ENCODE measurements at regions not wholly inside any gene's neighbourhood (a gene's known extent, or its start where the extent isn't known, plus 50 kb on each side); places are given as distances from the start of the nearest gene placed in this dataset.

DNA sequence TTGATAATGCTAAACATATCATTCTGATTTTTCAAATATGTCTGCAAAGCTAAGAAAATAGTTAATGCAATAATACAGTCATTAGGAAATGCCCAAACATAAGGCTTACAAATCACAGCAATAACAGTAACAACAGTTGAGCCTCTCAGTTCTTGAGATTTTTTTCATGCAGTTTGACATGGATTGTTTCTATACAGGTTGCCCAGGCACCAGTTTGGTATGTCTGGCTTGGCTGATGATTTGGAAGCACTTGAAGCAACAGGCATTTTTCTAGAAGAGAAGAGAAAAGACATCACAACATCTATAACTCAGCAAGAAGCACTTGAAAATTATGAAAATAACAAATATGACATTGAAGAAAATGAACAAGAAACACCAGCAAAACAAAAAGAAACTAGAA is 78.7 kb upstream of the COL6A5 start:
- H3K4me3 ChIP-seq = no peak overlapping the region
- intact Hi-C loops (cut with DNase I, micrococcal nuclease) = no loop called here
- TF ChIP-seq, protein P1, sequence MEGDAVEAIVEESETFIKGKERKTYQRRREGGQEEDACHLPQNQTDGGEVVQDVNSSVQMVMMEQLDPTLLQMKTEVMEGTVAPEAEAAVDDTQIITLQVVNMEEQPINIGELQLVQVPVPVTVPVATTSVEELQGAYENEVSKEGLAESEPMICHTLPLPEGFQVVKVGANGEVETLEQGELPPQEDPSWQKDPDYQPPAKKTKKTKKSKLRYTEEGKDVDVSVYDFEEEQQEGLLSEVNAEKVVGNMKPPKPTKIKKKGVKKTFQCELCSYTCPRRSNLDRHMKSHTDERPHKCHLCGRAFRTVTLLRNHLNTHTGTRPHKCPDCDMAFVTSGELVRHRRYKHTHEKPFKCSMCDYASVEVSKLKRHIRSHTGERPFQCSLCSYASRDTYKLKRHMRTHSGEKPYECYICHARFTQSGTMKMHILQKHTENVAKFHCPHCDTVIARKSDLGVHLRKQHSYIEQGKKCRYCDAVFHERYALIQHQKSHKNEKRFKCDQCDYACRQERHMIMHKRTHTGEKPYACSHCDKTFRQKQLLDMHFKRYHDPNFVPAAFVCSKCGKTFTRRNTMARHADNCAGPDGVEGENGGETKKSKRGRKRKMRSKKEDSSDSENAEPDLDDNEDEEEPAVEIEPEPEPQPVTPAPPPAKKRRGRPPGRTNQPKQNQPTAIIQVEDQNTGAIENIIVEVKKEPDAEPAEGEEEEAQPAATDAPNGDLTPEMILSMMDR (IDR thresholded peaks at IDR 0.05) = no peak
- DNase-seq (no peak), ATAC-seq (no peak)
- H3K9me3 ChIP-seq = no peaks in the 10 kb centered on the region
- H3K4me1 ChIP-seq (ENCODE audit: low read depth) = no peaks in the 10 kb centered on the region
- no peaks in the 10 kb centered on the region for H3K36me3 ChIP-seq (ENCODE audit: low read depth)

DNA sequence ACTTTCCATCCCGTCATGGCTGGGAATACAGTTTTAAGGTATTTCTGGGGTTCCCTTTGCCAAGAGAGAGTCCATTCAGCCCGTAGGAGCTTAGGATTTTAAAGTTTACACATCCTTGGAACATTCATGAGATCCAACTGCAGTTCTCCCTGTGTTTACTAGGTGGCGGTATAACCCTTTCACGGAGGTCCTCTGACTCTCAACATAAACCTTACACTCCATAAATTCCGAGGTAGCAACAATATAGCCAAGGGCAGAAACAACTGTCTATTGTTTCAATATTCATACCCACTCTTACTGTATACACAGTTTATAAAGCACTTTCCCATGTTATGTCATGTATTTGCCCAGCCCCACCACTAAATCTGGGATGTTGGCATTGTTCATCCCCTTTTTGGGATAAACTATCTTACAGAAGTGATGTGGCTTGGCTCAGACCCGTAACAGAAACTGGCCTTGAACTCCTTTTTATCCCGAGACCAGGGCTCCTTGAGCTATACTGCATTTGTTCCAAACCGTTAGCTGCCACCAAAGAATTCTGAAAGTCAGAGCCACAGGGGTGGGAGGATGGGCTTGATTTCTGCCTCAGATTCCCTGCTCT is 69.2 kb upstream of the COL6A5 start:
- ATAC-seq = peak; percentile 69
- intact Hi-C loops (cut with DNase I, micrococcal nuclease) = no loop called here
- peak in 1 of 3 donors; percentile 15 for DNase-seq
- Histone ChIP-seq H3K9me3 (no peaks in the 10 kb centered on the region), H3K4me1 (ENCODE audit: low read depth) (no peaks in the 10 kb centered on the region), H3K36me3 (ENCODE audit: low read depth) (no peaks in the 10 kb centered on the region), H3K4me3 (no peak overlapping the region)
- TF ChIP-seq, protein P1 (IDR thresholded peaks at IDR 0.05) = no peak

DNA sequence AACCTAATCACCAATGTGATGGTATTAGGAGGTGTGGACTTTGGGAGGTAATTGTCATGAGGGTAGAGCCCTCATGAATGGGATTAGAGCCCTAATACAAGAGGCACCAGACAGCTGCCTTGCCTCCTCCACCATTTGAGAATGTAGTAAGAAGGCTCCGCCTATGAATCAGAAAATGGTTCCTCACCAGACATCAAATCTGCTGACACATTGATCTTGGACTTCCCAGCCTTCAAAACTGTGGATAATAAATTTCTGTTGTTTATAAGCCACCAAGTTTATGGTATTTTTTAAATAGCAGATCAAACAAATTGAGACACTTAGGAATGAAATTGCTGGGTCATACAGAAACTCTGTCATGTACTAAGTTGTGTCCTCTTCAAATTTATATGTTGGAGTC is 56.8 kb upstream of the COL6A5 start:
- ATAC-seq (no peak), DNase-seq (no peak)
- H3K4me3 ChIP-seq = no peak overlapping the region
- no peaks in the 10 kb centered on the region for H3K36me3 ChIP-seq (ENCODE audit: low read depth)
- TF ChIP-seq, protein P1 (IDR thresholded peaks at IDR 0.05) = no peak
- intact Hi-C loops (cut with DNase I, micrococcal nuclease) = no loop called here
- H3K4me1 ChIP-seq (ENCODE audit: low read depth) = no peaks in the 10 kb centered on the region
- H3K9me3 ChIP-seq = no peaks in the 10 kb centered on the region

DNA sequence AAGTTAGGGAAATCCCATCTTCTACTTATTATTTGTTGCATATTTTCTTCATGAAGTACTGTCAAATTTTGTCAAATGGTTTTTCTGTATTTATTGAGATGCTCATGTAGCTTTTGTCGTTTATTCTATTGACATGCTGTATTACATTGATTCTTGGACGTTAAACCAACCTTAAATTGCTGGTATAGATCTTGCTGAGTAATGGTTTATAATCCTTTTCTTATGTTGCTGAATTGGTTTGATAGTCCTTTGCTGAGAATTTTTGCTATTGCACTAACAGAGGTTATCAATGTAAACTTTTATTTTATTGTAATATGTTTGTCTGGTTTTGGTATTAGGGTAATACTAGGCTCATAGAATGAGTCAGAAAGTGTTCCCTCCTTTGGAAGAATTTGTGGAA is 54.3 kb upstream of the COL6A5 start:
- H3K36me3 ChIP-seq (ENCODE audit: low read depth) = no peaks in the 10 kb centered on the region
- ATAC-seq = no peak
- H3K9me3 ChIP-seq = no peaks in the 10 kb centered on the region
- H3K4me3 ChIP-seq = no peak overlapping the region
- TF ChIP-seq, protein P1 (IDR thresholded peaks at IDR 0.05) = no peak
- no peaks in the 10 kb centered on the region for H3K4me1 ChIP-seq (ENCODE audit: low read depth)
- intact Hi-C loops (cut with DNase I, micrococcal nuclease) = no loop called here
- DNase-seq = no peak

DNA sequence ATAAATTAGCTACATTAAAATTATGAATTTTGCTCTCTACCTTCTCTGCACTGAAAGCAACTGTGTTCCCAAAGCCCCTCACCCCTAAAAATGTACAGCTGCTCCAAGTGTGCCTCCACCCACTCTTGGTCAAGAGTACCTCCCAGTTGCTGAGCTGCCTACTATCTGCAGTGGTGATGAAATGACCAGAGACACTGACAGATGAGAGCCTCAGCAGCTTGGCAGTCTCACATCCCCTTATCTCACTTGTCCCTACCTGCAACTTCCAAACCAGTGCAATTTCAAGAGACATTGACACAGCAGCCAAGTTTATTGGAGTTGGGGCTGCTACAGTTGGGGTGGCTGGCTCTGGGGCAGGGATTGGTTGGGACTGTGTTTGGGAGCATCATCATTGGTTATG is 52.2 kb upstream of the COL6A5 start:
- ATAC-seq (no peak), DNase-seq (no peak)
- Histone ChIP-seq H3K4me3 (no peak overlapping the region), H3K36me3 (ENCODE audit: low read depth) (no peaks in the 10 kb centered on the region), H3K4me1 (ENCODE audit: low read depth) (no peaks in the 10 kb centered on the region), H3K9me3 (no peaks in the 10 kb centered on the region)
- intact Hi-C loops (cut with DNase I, micrococcal nuclease) = no loop called here
- TF ChIP-seq, protein P1 (IDR thresholded peaks at IDR 0.05) = no peak

Data from mucosa of descending colon (tissue), 3 donors.